CD4-positive, alpha-beta memory T cell (primary cell): ENCODE measurements at regions not wholly inside any gene's neighbourhood (a gene's known extent, or its start where the extent isn't known, plus 50 kb on each side); places are given as distances from the start of the nearest gene placed in this dataset.
"Not testable (repeated sequence)": the region's sequence is repeated elsewhere in the genome, so short reads cannot be mapped to it uniquely, and the experiment has no call there.

Source experiments
- CTCF ChIA-PET: fragments of 350-600 bp; sonication (Branson Sonifier 250); formaldehyde crosslinking; loops from one replicate; lab custom pipeline; 2021; ENCODE audit warnings: inconsistent platforms; ENCODE audit not compliant: partially characterized antibody; lab: Charles Lee
- POLR2A ChIA-PET: fragments of 350-600 bp; sonication (Branson Sonifier 250); formaldehyde crosslinking; loops from one replicate; lab custom pipeline; 2021; ENCODE audit not compliant: partially characterized antibody; lab: Charles Lee
- DNase-seq, 5 donors: peaks; one replicate each; pipeline versions ENCODE4 v3.0.0 to v3.0.0-alpha.2; 2020 to 2022; ENCODE audit warnings: mixed read lengths in 1 of 5
- H3K27ac ChIP-seq: one replicate; pipeline ENCODE4 v1.7.0; 2013; ENCODE audit warnings: low read depth, low read length
- H3K27me3 ChIP-seq: 2 replicates; pipeline ENCODE4 v1.7.0; 2013; ENCODE audit warnings: mild to moderate bottlenecking, low read length, moderate library complexity; ENCODE audit not compliant: insufficient read depth
- H3K36me3 ChIP-seq: 2 replicates; pipeline ENCODE4 v1.7.0; 2013; ENCODE audit warnings: mild to moderate bottlenecking, low read length, moderate library complexity; ENCODE audit not compliant: insufficient read depth
- H3K4me1 ChIP-seq: 2 replicates; pipeline ENCODE4 v1.7.0; 2013; ENCODE audit warnings: mild to moderate bottlenecking, low read length, moderate library complexity; ENCODE audit not compliant: insufficient read depth
- H3K4me3 ChIP-seq, 2 donors: one replicate each; pipeline ENCODE4 v1.7.0; 2013; ENCODE audit warnings: low read length in 2 of 2, mild to moderate bottlenecking in 1 of 2
- H3K9me3 ChIP-seq, 2 donors: one replicate each; pipeline ENCODE4 v1.7.0; 2013; ENCODE audit warnings: low read length in 2 of 2, control low read depth in 1 of 2; ENCODE audit not compliant: control insufficient read depth in 1 of 2
- H3K27ac Mint-ChIP-seq, 7 donors: one replicate each; pipeline ENCODE4 v1.8.0; 2020 to 2021; ENCODE audit warnings: mixed read lengths in 7 of 7, mild to moderate bottlenecking in 6 of 7, inconsistent platforms in 3 of 7, moderate library complexity in 3 of 7
- H3K27me3 Mint-ChIP-seq, 2 donors: one replicate each; pipeline ENCODE4 v1.8.0; 2020 to 2021; ENCODE audit warnings: mixed read lengths in 2 of 2
- H3K36me3 Mint-ChIP-seq, 2 donors: one replicate each; pipeline ENCODE4 v1.8.0; 2020 to 2021; ENCODE audit warnings: mixed read lengths in 2 of 2, inconsistent platforms in 1 of 2, mild to moderate bottlenecking in 1 of 2
- H3K4me1 Mint-ChIP-seq, 4 donors: one replicate each; pipeline ENCODE4 v1.8.0; 2020 to 2021; ENCODE audit warnings: mixed read lengths in 4 of 4, mild to moderate bottlenecking in 1 of 4
- H3K4me3 Mint-ChIP-seq, 8 donors: one replicate each; pipeline ENCODE4 v1.8.0; 2020 to 2021; ENCODE audit warnings: mixed read lengths in 8 of 8, mild to moderate bottlenecking in 7 of 8, moderate library complexity in 6 of 8, inconsistent platforms in 3 of 8
- H3K9me3 Mint-ChIP-seq, 8 donors: one replicate each; pipeline ENCODE4 v1.8.0; 2020 to 2021; ENCODE audit warnings: mixed read lengths in 8 of 8, mild to moderate bottlenecking in 5 of 8, inconsistent platforms in 3 of 8, moderate library complexity in 1 of 8
- intact Hi-C: fragments of 100-400 bp; cut with micrococcal nuclease; formaldehyde crosslinking; loops from one replicate; pipeline ENCODE4 v1.15.1; 2023

GRCh38 chr20:36082315-36082915, 72.1 kb upstream of the EPB41L1 start:
- Mint-ChIP-seq H3K27ac (no peak overlapping the region), H3K4me3 (no peak overlapping the region), H3K36me3 (peaks cover 0 to 3% of the 10 kb centered on the region in 2 donors), H3K9me3 (peaks cover 0 to 3% (median 0%) of the 10 kb centered on the region in 8 donors), H3K27me3 (peaks cover 2 to 23% of the 10 kb centered on the region in 2 donors), H3K4me1 (peaks cover 0 to 1% (median 0%) of the 10 kb centered on the region in 4 donors)
- no peak for DNase-seq
- H3K27me3 ChIP-seq = no peaks in the 10 kb centered on the region
- no peaks in the 10 kb centered on the region for H3K9me3 ChIP-seq
- CTCF ChIA-PET = interaction anchor here (0.8 to 1.0 kb wide), 2 partner anchors 56 to 90 kb away, joined by 3 to 4 read pairs; no protein-coding TSS in a partner anchor
- POLR2A ChIA-PET = no interaction called here
- H3K4me3 ChIP-seq = no peak overlapping the region
- no peaks in the 10 kb centered on the region for H3K36me3 ChIP-seq
- intact Hi-C loops = no loop called here
- H3K27ac ChIP-seq = no peak overlapping the region
- no peaks in the 10 kb centered on the region for H3K4me1 ChIP-seq

GRCh38 chr20:36083200-36083599, 71.3 kb upstream of the EPB41L1 start:
- intact Hi-C loops, H3K9me3 ChIP-seq, H3K9me3 Mint-ChIP-seq, POLR2A ChIA-PET, H3K36me3 ChIP-seq, H3K27me3 ChIP-seq, H3K4me3 Mint-ChIP-seq, H3K27ac Mint-ChIP-seq, H3K4me3 ChIP-seq, H3K4me1 ChIP-seq, DNase-seq, H3K36me3 Mint-ChIP-seq, H3K4me1 Mint-ChIP-seq, H3K27ac ChIP-seq: not testable (repeated sequence)
- CTCF ChIA-PET = interaction anchor here (0.8 kb wide), 1 partner anchor 90 kb away, joined by 3 read pairs; no protein-coding TSS in a partner anchor
- H3K27me3 Mint-ChIP-seq = peaks cover 5 to 22% of the 10 kb centered on the region in 2 donors

GRCh38 chr20:36084356-36084755, 70.2 kb upstream of the EPB41L1 start:
- Histone ChIP-seq H3K9me3 (no peaks in the 10 kb centered on the region), H3K4me3 (no peak overlapping the region), H3K36me3 (no peaks in the 10 kb centered on the region), H3K27me3 (no peaks in the 10 kb centered on the region), H3K4me1 (no peaks in the 10 kb centered on the region), H3K27ac (no peak overlapping the region)
- H3K4me1 Mint-ChIP-seq = peaks cover 0 to 1% (median 0%) of the 10 kb centered on the region in 4 donors
- no peak overlapping the region for H3K4me3 Mint-ChIP-seq
- no peak overlapping the region for H3K27ac Mint-ChIP-seq
- peaks cover 8 to 24% of the 10 kb centered on the region in 2 donors for H3K27me3 Mint-ChIP-seq
- H3K9me3 Mint-ChIP-seq = peaks cover 0 to 3% (median 0%) of the 10 kb centered on the region in 8 donors
- peaks cover 0 to 3% of the 10 kb centered on the region in 2 donors for H3K36me3 Mint-ChIP-seq
- DNase-seq = no peak
- ChIA-PET CTCF (no interaction called here), POLR2A (interaction anchor here (0.6 kb wide), 1 partner anchor 14 kb away, joined by 3 read pairs; no protein-coding TSS in a partner anchor)
- intact Hi-C loops = no loop called here

GRCh38 chr20:36084897-36085613, 69.5 kb upstream of the EPB41L1 start:
- POLR2A ChIA-PET = interaction anchor here (0.6 kb wide), 2 partner anchors 15 to 929 kb away, joined by 3 read pairs; no protein-coding TSS in a partner anchor

GRCh38 chr20:36085686-36086267, 68.8 kb upstream of the EPB41L1 start:
- Mint-ChIP-seq H3K27ac (no peak overlapping the region), H3K4me3 (no peak overlapping the region), H3K27me3 (peaks cover 16 to 29% of the 10 kb centered on the region in 2 donors), H3K36me3 (peaks cover 0 to 3% of the 10 kb centered on the region in 2 donors), H3K4me1 (peaks cover 0 to 1% (median 0%) of the 10 kb centered on the region in 4 donors), H3K9me3 (peaks cover 0 to 3% (median 0%) of the 10 kb centered on the region in 8 donors)
- no peak overlapping the region for H3K4me3 ChIP-seq
- H3K27me3 ChIP-seq = peaks cover 8% of the 10 kb centered on the region
- DNase-seq = no peak
- no peaks in the 10 kb centered on the region for H3K36me3 ChIP-seq
- H3K4me1 ChIP-seq = no peaks in the 10 kb centered on the region
- no peaks in the 10 kb centered on the region for H3K9me3 ChIP-seq
- intact Hi-C loops = no loop called here
- ChIA-PET POLR2A (interaction anchor here (0.6 kb wide), 1 partner anchor 928 kb away, joined by 3 read pairs; no protein-coding TSS in a partner anchor), CTCF (interaction anchor here (0.8 to 0.9 kb wide), 2 partner anchors 13 to 117 kb away, joined by 4 read pairs; no protein-coding TSS in a partner anchor)
- no peak overlapping the region for H3K27ac ChIP-seq

More at GRCh38 chr20:36084897-36085613, 69.5 kb upstream of the EPB41L1 start:
- peaks cover 10 to 22% of the 10 kb centered on the region in 2 donors for H3K27me3 Mint-ChIP-seq
- Histone ChIP-seq H3K27me3 (peaks cover 4% of the 10 kb centered on the region), H3K4me1 (no peaks in the 10 kb centered on the region), H3K27ac (no peak overlapping the region), H3K9me3 (no peaks in the 10 kb centered on the region), H3K4me3 (no peak overlapping the region), H3K36me3 (no peaks in the 10 kb centered on the region)
- no peak overlapping the region for H3K4me3 Mint-ChIP-seq
- peaks cover 0 to 3% (median 0%) of the 10 kb centered on the region in 8 donors for H3K9me3 Mint-ChIP-seq
- H3K27ac Mint-ChIP-seq = no peak overlapping the region
- H3K36me3 Mint-ChIP-seq = peaks cover 0 to 3% of the 10 kb centered on the region in 2 donors
- DNase-seq = no peak
- H3K4me1 Mint-ChIP-seq = peaks cover 0 to 1% (median 0%) of the 10 kb centered on the region in 4 donors
- CTCF ChIA-PET = no interaction called here
- intact Hi-C loops = no loop called here

- POLR2A ChIA-PET = no interaction called here
- Histone ChIP-seq H3K9me3 (no peaks in the 10 kb centered on the region), H3K4me3 (no peak overlapping the region), H3K27ac (no peak overlapping the region), H3K27me3 (peaks cover 14% of the 10 kb centered on the region), H3K36me3 (no peaks in the 10 kb centered on the region), H3K4me1 (peaks cover 3% of the 10 kb centered on the region)
- Mint-ChIP-seq H3K36me3 (peaks cover 0 to 3% of the 10 kb centered on the region in 2 donors), H3K27me3 (peaks cover 25 to 35% of the 10 kb centered on the region in 2 donors), H3K9me3 (peaks cover 0 to 3% (median 0%) of the 10 kb centered on the region in 8 donors), H3K27ac (no peak overlapping the region), H3K4me1 (peaks cover 0 to 6% (median 3%) of the 10 kb centered on the region in 4 donors), H3K4me3 (no peak overlapping the region)
- CTCF ChIA-PET = interaction anchor here (0.8 to 0.9 kb wide), 2 partner anchors 14 to 116 kb away, joined by 4 read pairs; no protein-coding TSS in a partner anchor
- intact Hi-C loops = no loop called here
- no peak for DNase-seq
Measured at GRCh38 chr20:36086767-36087166, 67.8 kb upstream of the EPB41L1 start.
